K562 (cell line): ENCODE measurements at regions not wholly inside any gene's neighbourhood (a gene's known extent, or its start where the extent isn't known, plus 50 kb on each side); places are given as distances from the start of the nearest gene placed in this dataset.

ENCODE experiments used
- ATF2 ChIP-seq: sonication (generic); formaldehyde crosslinking; IDR thresholded peaks from 2 replicates; pipeline ENCODE4 v1.8.1; 2022; ENCODE audit warnings: missing genetic modification reagents
- CTCF ChIP-seq, 3 experiments: IDR thresholded peaks in 2 of 3; conservative IDR thresholded peaks in 1 of 3; 2 replicates each; pipeline ENCODE4 v1.5.1; 2011 to 2012; ENCODE audit warnings: low read length in 3 of 3, mild to moderate bottlenecking in 3 of 3, control low read depth in 2 of 3, improper control_type of control experiment in 1 of 3, inconsistent platforms in 1 of 3, low read depth in 1 of 3, mixed read lengths in 1 of 3, moderate library complexity in 1 of 3; ENCODE audit not compliant: insufficient read depth in 2 of 3
- EP300 ChIP-seq: IDR thresholded peaks from 2 replicates; pipeline ENCODE4 v1.6.1; 2012; ENCODE audit warnings: low read length, improper control_type of control experiment
- FOS ChIP-seq: IDR thresholded peaks from 3 replicates; pipeline ENCODE4 v1.6.1; 2011; ENCODE audit not compliant: insufficient read length; ENCODE audit errors: extremely low read depth
- SRSF7 ChIP-seq: fragments of 200-400 bp; formaldehyde crosslinking; optimal IDR thresholded peaks from 2 replicates; pipeline ENCODE3; 2017; ENCODE audit warnings: mild to moderate bottlenecking, low read depth, low read length
- ZBTB49 ChIP-seq: sonication (generic); formaldehyde crosslinking; IDR thresholded peaks from 2 replicates; pipeline ENCODE4 v1.8.0; 2022; ENCODE audit warnings: missing genetic modification reagents, mild to moderate bottlenecking, borderline replicate concordance

- no peak for TF ChIP-seq SRSF7
- TF ChIP-seq EP300: no peak
- no peak for TF ChIP-seq CTCF (IDR thresholded peaks at IDR 0.05 in 2 of 3, conservative IDR thresholded peaks at IDR 0.05 in 1 of 3; ENCODE audit: insufficient read depth in 2 of 3, low read depth in 1 of 3, low read length in 3 of 3)
- TF ChIP-seq ATF2 (CRISPR knock-in tag): no peak
- TF ChIP-seq ZBTB49: no peak
- TF ChIP-seq FOS: no peak
These were observed 55.7 kb upstream of the PRSS58 start for GRCh38 chr7:142313528-142313927.
